Stomach (tissue), 8 donors: ENCODE measurements at regions not wholly inside any gene's neighbourhood (a gene's known extent, or its start where the extent isn't known, plus 50 kb on each side); places are given as distances from the start of the nearest gene placed in this dataset.
A peak's percentile ranks its signal among the peaks of the same experiment; 100 is the strongest.

Source experiments
- DNase-seq, 2 donors: peaks; one replicate each; pipeline versions ENCODE4 v3.0.0 to v3.0.0-alpha.2; 2013 to 2019
- H3K27ac ChIP-seq, 5 donors: fragments of 200-600 bp in 4 of 5; sonication (generic) in 4 of 5; one replicate each; pipeline ENCODE4 v1.5.1; 2013 to 2019; ENCODE audit warnings: mild to moderate bottlenecking in 1 of 5, moderate library complexity in 1 of 5
- H3K27me3 ChIP-seq, 3 donors: fragments of 200-600 bp; sonication (generic); one replicate each; pipeline ENCODE4 v1.5.1; 2017 to 2019; ENCODE audit warnings: mixed run types in 1 of 3
- H3K36me3 ChIP-seq, 4 donors: fragments of 200-600 bp; sonication (generic); 1 replicate in 3 of 4; 2 replicates in 1 of 4; pipeline ENCODE4 v1.5.1; 2016 to 2019
- H3K4me1 ChIP-seq, 4 donors: fragments of 200-600 bp; sonication (generic); one replicate each; pipeline ENCODE4 v1.5.1; 2016 to 2019
- H3K4me3 ChIP-seq, 4 donors: fragments of 200-600 bp; sonication (generic) in 3 of 4; one replicate each; pipeline ENCODE4 v1.5.1; 2016 to 2019; ENCODE audit warnings: mild to moderate bottlenecking in 1 of 4
- H3K9me3 ChIP-seq, 4 donors: fragments of 200-600 bp; sonication (generic); one replicate each; pipeline ENCODE4 v1.5.1; 2016 to 2019
- CTCF ChIP-seq, 7 experiments: fragments of 450-650 bp in 4 of 7; fragments of 200-600 bp in 3 of 7; sonication (generic) in 3 of 7; IDR thresholded peaks; one replicate each; pipeline ENCODE4 v1.5.1; 2016 to 2019; ENCODE audit warnings: antibody characterized with exemption in 7 of 7, control low read depth in 2 of 7, mild to moderate bottlenecking in 1 of 7
- EP300 ChIP-seq: sonication (generic); formaldehyde crosslinking; IDR thresholded peaks from one replicate; pipeline ENCODE4 v1.6.1; 2017; ENCODE audit warnings: antibody characterized with exemption
- POLR2A ChIP-seq, 4 donors: fragments of 450-650 bp; IDR thresholded peaks; one replicate each; pipeline ENCODE4 v1.6.1; 2016; ENCODE audit warnings: antibody characterized with exemption in 4 of 4, control low read depth in 2 of 4, mild to moderate bottlenecking in 1 of 4, moderate library complexity in 1 of 4
- POLR2AphosphoS5 ChIP-seq, 3 donors: sonication (generic); formaldehyde crosslinking; IDR thresholded peaks; one replicate each; pipeline ENCODE4 v1.6.1; 2016; ENCODE audit warnings: antibody characterized with exemption in 3 of 3
- WGBS, 5 donors: extraction: QIAGEN DNeasy Blood & Tissue Kit in 3 of 5; methylation state at CpG; one replicate each; pipeline versions ENCODE4 v1.1.5 to v1.1.7; 2013 to 2018; 5-methylcytosine and 5-hydroxymethylcytosine counted together
- intact Hi-C: fragments of 100-400 bp; cut with DNase I; formaldehyde crosslinking; loops from one replicate; pipeline ENCODE4 v1.15.1; 2023; ENCODE audit warnings: low total_unique reads
- donor health status: healthy with polysubstance abuse.
- donor health status: Bipolar disorder and iron deficiency.
- donor health status: healthy.

GRCh38 chr10:5587151-5588079, 62.7 kb downstream of the CALML3 start:
- DNase-seq, result peak in 1 of 2 donors; percentile 75
- no peaks in the 10 kb centered on the region for H3K9me3 ChIP-seq
- H3K4me3 ChIP-seq, result no peak overlapping the region
- H3K36me3 ChIP-seq, result no peaks in the 10 kb centered on the region
- no peak overlapping the region for H3K27ac ChIP-seq
- H3K27me3 ChIP-seq, result peaks cover 0 to 3% (median 0%) of the 10 kb centered on the region in 3 donors
- intact Hi-C loops, result no loop called here
- peaks cover 0 to 28% (median 12%) of the 10 kb centered on the region in 4 donors for H3K4me1 ChIP-seq
- 69 to 77% (median 74%) methylated on average over 14 to 25 of the region's 25 CpGs for WGBS, 5 donors
- TF ChIP-seq POLR2A (IDR thresholded peaks at IDR 0.05) (no peak), EP300 (no peak), CTCF (IDR thresholded peaks at IDR 0.05) (no peak), POLR2AphosphoS5 (IDR thresholded peaks at IDR 0.05) (no peak)

- Histone ChIP-seq H3K27me3 (peaks cover 0 to 3% (median 0%) of the 10 kb centered on the region in 3 donors), H3K27ac (no peak overlapping the region), H3K9me3 (no peaks in the 10 kb centered on the region), H3K36me3 (no peaks in the 10 kb centered on the region), H3K4me1 (peaks cover 0 to 28% (median 12%) of the 10 kb centered on the region in 4 donors), H3K4me3 (no peak overlapping the region)
- no peak for DNase-seq
- intact Hi-C loops, result no loop called here
- WGBS, 5 donors, result 91 to 95% (median 94%) methylated on average over 6 of the region's 6 CpGs
- no peak for TF ChIP-seq POLR2AphosphoS5 (IDR thresholded peaks at IDR 0.05)
- no peak for TF ChIP-seq POLR2A (IDR thresholded peaks at IDR 0.05)
- no peak for TF ChIP-seq EP300
- TF ChIP-seq CTCF (IDR thresholded peaks at IDR 0.05), result no peak
These were observed 63.3 kb downstream of the CALML3 start for GRCh38 chr10:5588080-5588453.

- Histone ChIP-seq H3K36me3 (no peaks in the 10 kb centered on the region), H3K4me3 (no peak overlapping the region), H3K4me1 (peaks cover 0 to 25% (median 8%) of the 10 kb centered on the region in 4 donors), H3K27me3 (peaks cover 0 to 3% (median 0%) of the 10 kb centered on the region in 3 donors), H3K27ac (no peak overlapping the region), H3K9me3 (no peaks in the 10 kb centered on the region)
- intact Hi-C loops, result no loop called here
- 85 to 96% (median 86%) methylated on average over 5 of the region's 5 CpGs for WGBS, 5 donors
- no peak for DNase-seq
- TF ChIP-seq EP300, result no peak
- no peak for TF ChIP-seq POLR2A (IDR thresholded peaks at IDR 0.05)
- no peak for TF ChIP-seq POLR2AphosphoS5 (IDR thresholded peaks at IDR 0.05)
- TF ChIP-seq CTCF (IDR thresholded peaks at IDR 0.05), result no peak
These were observed 63.8 kb downstream of the CALML3 start for GRCh38 chr10:5588603-5589002.
